CD4-positive, alpha-beta T cell treated with Interleukin-6 for 4 hours (primary cell): ENCODE measurements at regions not wholly inside any gene's neighbourhood (a gene's known extent, or its start where the extent isn't known, plus 50 kb on each side); places are given as distances from the start of the nearest gene placed in this dataset.

Experiments used
- DNase-seq: peaks from one replicate; pipeline ENCODE4 v3.0.0-alpha.2; 2020; ENCODE audit warnings: mixed read lengths

DNA sequence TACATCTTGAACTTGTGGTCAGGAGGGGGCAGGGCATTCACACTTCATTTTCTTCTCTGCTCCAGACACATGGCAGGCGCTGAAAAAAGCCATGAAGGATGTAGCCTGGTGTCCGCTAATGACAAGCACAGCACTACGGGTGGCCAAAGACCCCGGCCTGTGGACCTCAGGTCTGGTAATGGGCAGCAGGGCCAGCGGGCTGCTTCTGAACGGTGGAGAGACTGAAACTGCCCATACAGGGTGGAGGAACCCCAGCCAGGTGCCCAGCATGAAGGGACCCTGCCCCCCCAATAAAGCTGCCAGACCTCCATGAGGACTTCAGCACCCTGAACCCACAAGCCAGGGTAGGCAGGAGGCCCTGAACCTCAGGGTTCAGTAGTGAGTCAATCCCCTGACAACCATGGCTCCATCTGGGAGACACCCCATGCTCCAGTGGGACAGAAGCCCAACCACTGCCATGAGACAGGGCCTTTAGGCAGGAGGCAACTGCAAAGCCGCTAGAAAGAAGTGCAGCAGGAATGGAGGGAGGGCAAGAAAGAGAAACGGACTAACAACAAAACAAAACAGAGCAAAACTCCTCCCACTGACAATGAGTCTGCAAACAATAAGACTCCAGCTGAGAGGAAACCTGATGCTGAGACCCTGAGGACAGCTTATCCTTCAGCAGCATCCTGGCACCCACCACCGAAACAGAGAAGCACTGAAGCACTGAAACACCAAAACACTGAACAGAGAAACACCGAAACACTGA is 140.2 kb upstream of the PPP2R2D start:
- no peak for DNase-seq

DNA sequence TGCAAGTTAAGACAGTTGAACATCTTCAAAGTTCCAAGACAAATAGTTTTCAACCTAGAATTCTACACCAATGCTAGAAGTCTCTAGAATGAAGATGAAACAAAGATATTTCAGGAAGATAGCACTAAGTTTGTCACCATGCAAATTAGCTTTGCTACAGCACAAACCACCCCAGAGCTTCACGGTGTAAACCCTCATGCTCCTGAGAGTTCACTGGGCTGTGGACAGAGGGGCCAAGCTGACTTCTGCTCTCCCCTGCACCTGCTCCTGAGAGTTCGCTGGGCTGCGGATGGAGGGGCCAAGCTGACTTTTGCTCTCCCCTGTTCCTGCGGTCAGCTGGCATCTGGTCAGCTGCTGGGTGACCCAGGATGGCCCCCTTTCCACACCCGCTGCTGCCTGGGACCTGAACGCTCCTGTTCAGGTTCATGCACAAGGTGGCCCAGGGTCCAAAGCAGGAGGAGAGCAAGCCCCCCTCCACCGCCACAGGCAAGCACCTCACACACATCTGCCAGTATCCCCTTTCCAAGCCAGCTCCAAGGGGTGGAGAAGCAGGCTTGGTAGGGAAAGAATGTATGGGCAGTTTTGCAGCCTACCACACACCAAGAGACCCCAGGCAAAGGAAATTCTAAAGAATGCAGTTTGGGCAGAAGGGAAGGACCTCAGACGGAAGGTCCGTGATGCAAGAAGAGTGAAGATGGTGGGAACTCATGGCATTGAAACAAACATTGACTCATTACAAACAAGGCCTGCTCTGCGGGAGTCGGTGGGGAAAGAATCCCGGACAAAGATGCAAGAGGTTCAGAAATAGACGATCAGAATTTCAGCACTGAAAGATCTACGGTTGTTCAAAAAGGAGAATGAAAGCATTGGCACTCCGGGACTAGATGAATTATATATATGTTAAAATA is 137.8 kb upstream of the PPP2R2D start:
- no peak for DNase-seq

DNA sequence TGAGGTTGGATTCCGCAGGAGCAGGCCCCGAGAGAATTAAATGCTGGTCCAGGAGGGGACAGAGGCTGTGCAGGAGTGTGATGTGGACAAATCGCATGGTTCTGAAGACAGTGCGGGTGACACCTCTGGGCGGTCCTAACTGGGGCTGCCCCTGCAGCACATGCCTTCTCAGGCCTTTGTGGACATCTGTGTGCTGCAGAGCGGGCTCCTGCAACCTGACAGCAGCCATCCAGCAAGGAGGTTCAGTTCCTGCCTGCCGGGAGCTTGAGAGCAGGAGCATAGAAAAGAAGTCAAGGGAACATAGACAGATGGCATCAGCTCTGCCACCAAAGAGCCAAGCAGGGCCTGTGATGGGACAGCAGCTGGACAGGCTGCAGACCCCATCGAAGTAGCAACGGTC is 135.9 kb upstream of the PPP2R2D start:
- no peak for DNase-seq

DNA sequence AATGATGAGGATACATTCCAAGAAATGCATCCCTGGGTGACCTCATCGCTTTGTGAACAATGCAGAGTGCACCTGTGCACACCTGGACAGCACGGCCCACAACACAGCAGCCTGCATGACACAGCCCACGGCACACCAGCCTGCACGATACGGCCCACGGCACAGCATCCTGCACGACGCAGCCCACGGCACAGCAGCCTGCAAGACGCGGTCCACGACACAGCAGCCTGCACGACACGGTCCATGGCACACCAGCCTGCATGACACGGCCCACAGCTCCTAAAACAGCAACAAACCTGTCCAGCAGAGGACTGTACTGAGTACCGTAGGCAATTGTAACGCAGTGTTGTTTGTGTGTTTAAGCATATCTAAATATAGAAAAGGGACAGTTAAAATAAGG is 134.7 kb upstream of the PPP2R2D start:
- DNase-seq: no peak

DNA sequence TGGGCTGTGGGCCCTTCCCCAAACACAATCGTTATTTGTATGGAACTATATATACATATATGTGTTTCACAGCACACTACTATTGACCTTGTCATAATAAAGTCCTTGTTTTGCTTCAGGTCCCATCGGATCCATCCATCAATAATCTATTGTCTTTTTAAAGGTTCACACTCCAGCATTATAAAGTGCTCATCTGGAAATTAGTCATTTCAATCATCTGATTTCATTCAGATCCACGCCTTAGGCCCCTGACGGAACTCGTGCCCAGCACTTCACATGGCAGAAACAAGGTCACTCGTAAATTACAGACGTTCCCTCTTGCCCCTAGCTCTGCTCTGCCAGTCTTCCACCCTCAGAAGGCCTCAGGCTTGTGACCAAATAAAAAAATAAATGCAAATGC is 133.1 kb upstream of the PPP2R2D start:
- DNase-seq: no peak

DNA sequence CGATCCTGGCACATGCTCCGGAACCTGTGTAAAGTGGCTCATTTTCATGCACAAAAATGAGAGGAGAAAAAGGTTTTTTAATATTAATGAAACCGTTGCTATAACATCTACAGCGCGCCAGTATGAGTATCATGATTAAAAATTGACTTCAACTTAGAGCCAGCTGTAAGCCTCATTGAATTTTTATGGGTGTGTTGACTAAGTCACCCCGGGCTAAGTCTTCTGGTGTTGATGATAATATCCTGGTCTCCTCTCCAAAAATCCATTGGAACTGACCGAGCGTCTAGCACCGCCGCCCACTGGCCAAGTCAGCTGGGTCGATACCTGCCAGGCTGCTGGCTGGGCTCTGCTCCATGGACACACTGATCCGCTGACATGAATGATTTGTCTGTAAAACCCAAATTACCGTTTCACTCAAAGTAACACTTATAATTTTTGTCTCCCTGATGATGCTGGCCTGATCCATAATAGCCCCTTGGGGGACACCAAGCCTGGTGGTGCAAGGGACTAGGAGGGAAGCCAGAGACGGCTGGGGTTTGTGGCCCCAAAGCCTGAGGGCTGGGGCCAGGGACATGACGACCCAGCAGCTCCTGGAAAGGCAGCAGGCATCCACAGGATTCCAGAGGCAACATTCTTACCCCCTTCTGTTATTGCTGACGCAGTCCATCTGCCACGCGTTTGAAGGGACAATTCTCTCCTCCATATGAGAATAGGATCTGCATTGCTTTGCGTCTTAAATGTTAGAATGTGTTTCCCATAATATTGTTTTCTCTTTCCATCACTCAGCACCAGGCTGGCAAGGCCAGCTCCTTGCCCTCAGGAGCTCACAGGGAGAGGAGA is 131.0 kb upstream of the PPP2R2D start:
- no peak for DNase-seq

DNA sequence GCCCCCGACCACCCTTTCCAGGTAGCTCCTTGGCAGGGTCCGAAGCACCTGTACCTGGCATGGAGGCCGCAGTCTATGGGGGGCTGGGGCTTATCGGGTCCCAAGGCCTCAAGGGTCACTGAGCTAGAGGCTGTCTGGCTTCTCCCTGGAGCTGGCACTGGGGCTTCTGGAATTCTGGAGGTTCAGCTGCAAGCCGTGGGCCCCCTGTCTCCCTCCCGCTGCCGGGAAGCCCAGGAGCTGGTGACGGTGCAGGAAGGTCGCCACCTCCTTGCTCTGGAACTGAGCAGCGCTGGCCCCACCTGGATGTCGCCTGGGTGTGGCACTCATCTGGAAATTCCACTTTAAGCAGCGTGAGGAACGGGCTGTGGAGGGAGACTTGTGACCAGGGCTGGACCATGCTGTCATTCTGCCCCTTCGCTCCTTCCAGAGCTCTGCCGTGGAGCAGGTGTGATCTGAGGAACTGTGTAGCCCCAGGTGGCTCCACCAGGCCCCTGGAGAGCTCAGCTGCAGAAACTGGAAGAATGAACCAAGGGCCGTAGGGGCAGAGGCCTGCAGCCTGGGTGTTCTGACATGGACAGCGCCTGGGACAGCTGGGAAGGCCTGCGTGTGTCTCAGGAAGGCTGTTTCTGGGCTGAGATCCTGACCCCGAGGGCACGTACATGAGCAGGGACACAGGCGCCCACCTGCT is 129.7 kb upstream of the PPP2R2D start:
- DNase-seq: no peak

DNA sequence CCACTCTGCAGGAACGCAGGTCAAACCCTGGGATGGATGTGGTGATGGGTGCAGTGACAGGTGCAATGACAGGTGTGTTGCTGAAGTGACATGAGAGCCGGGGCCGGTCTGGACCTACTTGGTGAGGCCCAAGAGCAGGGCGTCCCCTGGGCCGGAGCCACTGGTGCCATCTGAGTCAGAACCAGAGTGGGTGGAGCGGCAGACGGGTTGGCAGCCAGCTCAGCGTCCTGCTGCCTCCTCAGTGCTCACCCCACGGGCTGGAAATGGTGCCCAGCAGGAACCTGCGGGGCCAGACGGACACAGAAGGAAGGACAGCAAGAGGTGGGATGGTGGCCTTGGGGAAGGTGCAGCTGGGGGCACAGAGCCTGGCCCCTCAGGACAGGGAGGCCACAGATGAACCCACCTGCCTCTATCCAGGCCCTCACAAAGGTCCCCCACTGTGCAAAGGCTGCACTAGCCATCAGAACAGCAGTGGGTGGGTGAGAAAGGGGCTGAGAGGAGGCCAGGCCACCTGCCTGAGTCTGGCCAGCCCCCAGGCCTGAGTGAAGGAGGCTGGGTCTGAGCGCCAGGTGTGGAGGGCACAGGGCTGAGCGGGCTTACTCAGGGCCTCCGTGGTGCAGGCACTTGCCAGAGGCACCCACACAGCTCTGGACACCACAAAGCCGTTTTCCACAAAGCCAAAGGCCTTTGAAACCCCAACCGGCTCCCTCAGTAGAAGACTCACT is 129.0 kb upstream of the PPP2R2D start:
- no peak for DNase-seq

DNA sequence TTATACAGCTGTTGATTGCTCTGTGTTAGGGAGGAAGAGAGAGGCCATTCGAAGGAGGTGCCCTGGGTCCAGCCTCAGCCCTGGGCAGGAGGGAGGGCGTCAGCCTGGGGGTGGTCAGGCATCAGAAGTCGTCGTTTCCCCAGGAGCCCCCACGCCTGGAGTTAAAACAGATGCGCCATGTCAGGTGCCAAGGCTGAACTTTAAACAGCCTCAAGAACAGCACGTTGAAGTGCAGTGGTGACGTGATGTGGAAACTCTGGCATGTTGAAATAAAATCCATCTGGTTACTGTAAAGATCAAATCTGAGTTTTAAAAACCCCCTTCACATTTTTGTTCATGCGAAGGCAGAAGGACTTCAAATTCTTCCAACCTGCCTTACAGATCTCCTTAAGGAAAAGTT is 128.4 kb upstream of the PPP2R2D start:
- no peak for DNase-seq

DNA sequence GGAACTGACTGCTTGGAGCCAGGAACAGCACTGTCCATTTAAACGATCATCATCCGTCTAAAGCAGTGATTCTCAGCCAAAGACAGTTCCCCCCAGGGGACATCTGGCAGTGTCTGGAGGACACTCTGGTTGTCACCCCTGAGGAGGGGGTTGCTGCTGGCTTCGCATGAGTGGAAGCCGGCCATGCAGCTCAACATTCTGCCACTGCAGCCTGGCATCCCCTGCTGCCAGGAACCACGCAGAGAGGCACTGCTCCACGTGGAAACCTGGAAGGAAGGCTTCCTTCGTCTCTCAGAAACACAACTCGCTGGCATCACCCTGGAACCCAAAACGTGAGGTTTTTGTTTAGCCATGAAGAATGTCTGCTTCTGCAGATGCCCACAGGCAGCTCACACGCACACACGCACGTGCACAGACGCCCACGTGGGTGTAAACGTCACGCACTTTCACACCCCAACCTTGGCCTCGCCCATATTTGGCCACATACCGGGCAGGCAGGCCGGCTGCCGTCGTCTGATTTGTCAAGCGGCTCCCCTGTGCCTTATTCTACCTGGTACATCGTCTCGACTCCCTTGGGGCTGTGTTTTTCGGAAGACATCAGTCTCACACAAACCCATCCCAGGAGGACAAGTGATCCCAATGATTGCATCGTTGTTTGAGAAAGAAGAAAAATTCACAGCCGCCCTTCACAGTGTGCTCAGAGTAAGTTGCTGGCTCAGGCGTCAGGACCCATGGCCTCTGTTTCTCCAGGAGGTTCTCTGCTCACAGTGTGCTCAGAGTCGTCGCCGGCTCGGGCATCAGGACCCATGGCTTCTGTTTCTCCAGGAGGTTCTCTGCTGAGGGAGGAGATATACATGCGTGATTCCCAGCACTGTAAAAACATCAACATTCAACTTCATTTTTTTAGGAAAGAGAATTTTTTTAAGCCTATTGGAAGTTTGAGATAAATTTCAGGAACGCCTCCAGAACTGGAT is 127.2 kb upstream of the PPP2R2D start:
- DNase-seq: no peak

DNA sequence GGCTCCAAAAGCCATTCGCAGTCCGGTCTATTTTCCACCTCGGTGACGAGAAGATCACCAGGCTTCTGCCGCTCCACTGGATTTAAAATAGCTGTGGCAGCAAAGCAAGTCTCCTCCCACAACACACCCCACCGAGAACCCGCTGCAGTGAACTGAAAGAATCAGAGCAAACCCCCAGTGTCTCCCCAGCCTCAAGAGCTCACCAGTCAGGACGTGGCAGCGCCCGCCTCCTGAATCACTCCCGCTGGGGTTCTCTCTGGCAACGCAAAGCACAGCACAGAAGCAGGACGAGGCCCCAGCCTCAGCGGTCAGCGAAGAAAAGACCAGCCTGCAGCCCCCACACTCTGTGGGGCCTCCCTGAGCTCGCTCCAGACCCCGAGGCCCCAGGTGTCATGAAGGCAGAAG is 126.1 kb upstream of the PPP2R2D start:
- no peak for DNase-seq

DNA sequence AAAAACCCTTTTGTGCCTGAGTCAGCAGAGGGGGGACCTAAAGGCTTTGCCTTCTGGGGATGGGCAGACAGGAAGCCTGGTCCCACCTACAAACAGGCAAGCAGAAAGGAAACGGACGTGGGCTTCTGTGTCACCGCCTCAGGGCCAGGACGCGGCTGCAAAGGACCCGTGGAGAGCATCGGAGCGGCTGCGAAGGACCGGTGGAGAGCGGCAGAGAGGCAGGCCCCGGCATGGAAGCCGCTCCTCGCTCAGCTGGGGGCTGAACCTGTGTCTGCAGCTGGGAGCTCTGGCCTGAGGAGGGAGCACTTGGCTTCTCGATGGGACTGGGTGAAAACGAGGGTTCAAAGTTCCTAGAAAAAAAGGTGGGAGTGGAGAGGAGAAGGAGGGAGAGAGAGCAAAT is 125.4 kb upstream of the PPP2R2D start:
- no peak for DNase-seq

DNA sequence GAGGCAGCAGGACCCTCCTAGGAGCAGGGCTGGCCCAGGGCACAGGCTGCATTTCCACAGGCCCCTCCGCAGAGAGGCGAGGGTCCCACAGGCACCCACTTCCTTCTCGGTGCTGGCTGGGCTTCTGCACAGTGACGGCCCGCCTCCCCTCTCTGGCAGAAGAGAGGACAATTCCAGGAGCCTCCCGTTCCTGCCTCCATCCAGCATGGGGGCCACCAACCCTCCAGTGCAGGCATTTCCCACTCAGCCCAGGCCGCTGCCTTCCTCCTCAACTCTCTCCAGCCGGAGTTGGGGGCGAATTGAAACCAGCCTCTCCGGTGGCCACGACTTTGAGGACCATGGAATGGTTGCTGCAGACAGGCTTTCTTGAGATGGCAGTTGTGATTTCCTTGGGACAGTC is 125.0 kb upstream of the PPP2R2D start:
- DNase-seq: no peak

DNA sequence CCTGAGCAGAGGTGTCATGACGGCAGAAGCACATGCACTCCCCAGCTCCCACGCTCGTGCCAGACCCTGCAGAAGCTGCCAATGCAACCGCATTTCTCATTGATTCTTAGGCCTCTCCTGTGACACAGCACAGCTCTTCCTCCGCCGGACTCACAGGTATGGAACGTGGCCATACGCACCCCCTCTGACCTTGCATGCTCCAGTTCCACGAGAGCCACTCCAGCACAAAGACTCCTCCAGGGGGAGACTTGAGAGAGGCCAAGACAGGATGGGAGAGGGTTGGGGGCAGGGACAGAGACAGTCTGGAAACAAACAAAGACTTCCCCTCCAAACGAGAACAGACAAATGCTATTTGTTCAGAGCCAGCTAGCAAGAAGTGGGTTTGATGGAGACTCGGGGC is 124.3 kb upstream of the PPP2R2D start:
- DNase-seq: no peak

DNA sequence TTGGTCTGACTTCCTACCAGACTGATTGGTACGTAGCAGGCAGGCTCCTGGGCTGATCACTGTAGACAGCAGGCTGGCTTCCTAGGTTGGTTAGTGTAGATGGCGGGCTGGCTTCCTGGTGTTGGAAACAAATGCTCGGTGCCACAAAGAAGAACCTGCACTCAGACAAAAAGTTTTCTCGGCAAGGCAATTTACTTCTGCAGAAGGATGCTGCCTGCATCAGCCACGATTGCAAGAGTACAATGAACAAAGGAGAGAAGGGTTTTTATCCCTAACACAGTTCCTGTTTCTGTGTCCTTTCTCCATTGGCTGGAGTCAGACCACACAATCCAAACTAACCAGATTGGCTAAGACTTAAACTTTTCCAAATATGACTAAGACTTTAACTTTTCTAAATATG is 123.6 kb upstream of the PPP2R2D start:
- no peak for DNase-seq

DNA sequence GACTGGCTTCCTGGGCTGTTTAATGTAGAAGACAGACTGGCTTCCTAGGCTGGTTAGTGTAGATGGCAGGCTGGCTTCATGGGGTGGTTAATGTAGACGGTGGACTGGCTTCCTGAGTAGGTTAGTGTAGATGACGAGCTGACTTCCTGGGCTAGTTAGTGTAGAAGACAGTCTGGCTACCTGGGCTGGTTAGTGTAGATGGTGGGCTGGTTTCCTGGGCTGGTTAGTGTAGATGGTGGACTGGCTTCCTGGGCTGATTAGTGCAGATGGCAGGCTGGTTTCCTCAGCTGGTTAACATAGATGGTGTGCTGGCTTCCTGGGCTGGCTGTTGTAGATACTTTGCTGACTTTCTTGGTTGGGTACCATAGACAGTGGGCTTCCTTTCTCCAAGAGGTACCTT is 122.9 kb upstream of the PPP2R2D start:
- no peak for DNase-seq

DNA sequence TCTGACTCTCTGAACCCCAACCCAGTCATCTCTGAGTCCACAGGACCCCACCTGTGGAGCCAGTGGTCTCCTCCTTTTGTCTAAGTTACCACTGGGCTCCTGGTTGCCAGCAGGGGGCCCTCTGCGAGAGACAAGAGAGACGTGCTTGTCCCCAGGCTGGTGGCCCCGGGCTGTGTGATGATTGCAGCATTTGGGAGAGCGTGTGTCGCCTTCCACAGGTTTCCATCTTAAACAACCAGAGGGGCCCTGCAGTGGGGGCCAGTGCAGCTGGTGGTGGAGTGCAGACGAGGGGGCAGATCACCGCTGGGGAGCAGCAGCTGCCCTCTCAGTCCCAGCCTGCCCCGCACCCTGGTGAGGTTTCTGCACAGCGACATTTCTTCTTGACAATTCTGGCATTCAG is 122.4 kb upstream of the PPP2R2D start:
- DNase-seq: no peak

DNA sequence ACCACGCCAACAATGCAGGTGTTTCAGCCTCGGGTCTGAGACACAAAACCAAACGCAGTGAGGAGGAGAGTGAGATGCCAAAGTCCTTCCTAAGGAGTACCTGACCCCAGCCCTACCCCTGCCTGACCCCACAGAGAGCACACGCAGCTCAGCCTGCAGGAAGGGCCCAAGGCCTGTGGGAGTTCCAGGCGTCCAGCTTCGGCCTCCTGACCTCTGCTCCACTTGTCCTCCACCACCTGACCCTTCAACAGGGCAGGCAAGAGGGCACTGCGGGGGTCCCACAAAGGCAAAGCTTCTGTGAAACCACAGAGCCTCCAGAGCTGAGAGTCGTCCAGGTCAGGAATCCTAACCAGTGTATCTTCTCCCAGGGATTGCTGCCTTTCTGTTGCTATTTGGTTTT is 122.0 kb upstream of the PPP2R2D start:
- DNase-seq: no peak

DNA sequence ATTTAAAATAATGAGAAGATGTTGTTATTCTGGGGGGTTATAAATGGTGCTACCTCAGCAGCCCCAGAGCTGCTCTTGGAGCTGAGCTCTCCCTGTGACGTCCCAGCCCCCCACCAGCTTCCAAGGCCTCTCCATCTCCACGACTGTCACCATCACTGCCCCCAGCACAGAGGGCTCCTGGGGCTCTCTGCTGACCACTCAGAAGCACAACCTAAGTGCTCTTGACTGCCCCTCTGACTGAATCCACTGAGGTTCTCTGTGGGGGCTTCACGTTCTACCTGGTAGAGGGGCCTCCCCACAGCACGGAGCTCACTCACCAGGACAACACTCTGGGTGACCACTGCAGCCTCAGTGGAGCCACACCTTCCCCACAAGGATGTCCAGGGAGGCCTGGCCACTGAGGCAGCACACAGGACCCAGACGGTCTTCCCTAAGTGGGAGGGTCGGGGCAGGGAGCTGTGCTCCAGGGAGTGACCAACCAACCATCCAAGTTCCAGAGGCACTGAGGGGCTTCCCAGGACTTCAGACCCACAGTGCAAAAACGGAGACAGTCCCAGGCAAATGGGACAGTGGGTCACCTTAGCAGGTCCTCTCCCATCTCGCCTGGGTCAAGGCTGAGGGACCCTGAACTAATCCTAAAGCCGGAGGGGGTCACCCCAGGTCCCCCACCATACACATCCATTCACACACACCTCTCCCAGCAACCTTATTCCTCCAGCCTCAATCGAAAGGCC is 121.0 kb upstream of the PPP2R2D start:
- DNase-seq: no peak

DNA sequence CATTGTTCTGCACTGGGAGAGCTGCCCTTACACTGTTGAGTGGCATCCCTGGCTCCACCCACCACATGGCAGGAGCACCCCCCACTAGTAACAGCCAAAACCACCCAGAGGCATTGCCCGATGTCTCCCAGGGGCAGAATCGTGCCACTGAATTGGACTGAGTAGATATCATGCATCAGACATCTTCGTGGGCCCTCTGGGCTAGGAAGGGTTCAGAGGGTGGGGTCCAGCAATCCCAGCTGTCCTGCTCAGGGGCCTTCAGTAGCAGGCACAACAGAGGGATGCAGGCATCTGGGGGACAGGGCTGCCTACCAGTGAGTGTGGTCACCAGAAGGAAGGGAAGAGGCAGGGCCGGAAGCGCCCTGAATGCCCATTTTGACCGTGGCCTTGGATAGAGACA is 119.7 kb upstream of the PPP2R2D start:
- no peak for DNase-seq
